ENCODE measurements at regions not wholly inside any gene's neighbourhood (a gene's known extent, or its start where the extent isn't known, plus 50 kb on each side); places are given as distances from the start of the nearest gene placed in this dataset.
A peak's percentile ranks its signal among the peaks of the same experiment; 100 is the strongest.

DNA sequence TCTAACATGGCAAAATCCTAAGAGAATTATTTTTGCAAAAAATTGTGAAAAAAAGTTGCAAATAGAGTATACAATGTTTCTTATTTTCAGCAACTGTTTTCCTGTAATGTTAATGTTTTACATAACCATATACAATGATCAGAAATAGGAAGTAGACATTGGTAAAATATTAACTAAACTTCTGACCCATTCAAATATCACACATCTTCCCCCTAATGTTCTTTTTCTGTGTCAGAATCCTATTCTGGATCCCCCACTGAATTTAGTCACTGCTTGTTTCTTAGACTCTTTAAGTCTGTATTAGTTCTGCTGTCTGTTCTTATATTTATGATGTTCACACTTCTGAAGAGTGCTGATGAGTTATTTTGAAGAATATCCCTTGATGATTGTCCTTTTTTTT lies 62.0 kb downstream of the HFE start:
- H3K4me3 ChIP-seq (ENCODE audit: low read length in 3 of 3), result no peak overlapping the region
- H3K9me3 ChIP-seq (ENCODE audit: control insufficient read depth in 3 of 3, low read length in 3 of 3), result no peaks in the 10 kb centered on the region

GRCh38 chr6:26152226-26153101 lies 65.2 kb downstream of the HFE start:
- H3K4me1 ChIP-seq (ENCODE audit: control insufficient read depth in 3 of 3, insufficient read depth in 3 of 3, low read length in 3 of 3), result peaks cover 6 to 12% (median 11%) of the 10 kb centered on the region in 3 donors
- no peak overlapping the region for H3K4me3 ChIP-seq (ENCODE audit: low read length in 3 of 3)
- H3K27ac ChIP-seq (ENCODE audit: low read depth, low read length), result no peak overlapping the region
- peaks cover 0 to 13% (median 0%) of the 10 kb centered on the region in 3 donors for H3K27me3 ChIP-seq (ENCODE audit: control insufficient read depth in 3 of 3, insufficient read depth in 3 of 3, low read length in 3 of 3)
- H3K36me3 ChIP-seq (ENCODE audit: control insufficient read depth in 3 of 3, insufficient read depth in 3 of 3, low read length in 3 of 3), result no peaks in the 10 kb centered on the region
- no peaks in the 10 kb centered on the region for H3K9me3 ChIP-seq (ENCODE audit: control insufficient read depth in 3 of 3, low read length in 3 of 3)
- H3K9ac ChIP-seq (ENCODE audit: low read depth in 1 of 3, low read length in 3 of 3), result no peak overlapping the region

More for the DNA sequence above, 62.0 kb downstream of the HFE start:
- H3K27me3 ChIP-seq (ENCODE audit: control insufficient read depth in 3 of 3, insufficient read depth in 3 of 3, low read length in 3 of 3), result peaks cover 0 to 3% (median 0%) of the 10 kb centered on the region in 3 donors
- H3K9ac ChIP-seq (ENCODE audit: low read depth in 1 of 3, low read length in 3 of 3), result no peak overlapping the region
- no peaks in the 10 kb centered on the region for H3K4me1 ChIP-seq (ENCODE audit: control insufficient read depth in 3 of 3, insufficient read depth in 3 of 3, low read length in 3 of 3)
- H3K36me3 ChIP-seq (ENCODE audit: control insufficient read depth in 3 of 3, insufficient read depth in 3 of 3, low read length in 3 of 3), result no peaks in the 10 kb centered on the region
- H3K27ac ChIP-seq (ENCODE audit: low read depth, low read length), result no peak overlapping the region

GRCh38 chr6:26155061-26155930 lies 68.1 kb downstream of the HFE start:
- H3K27ac ChIP-seq (ENCODE audit: low read depth, low read length), result peak overlapping the region; percentile 91
- H3K4me3 ChIP-seq (ENCODE audit: low read length in 3 of 3), result peak overlapping the region; percentile 82 to 93 (median 89)
- no peaks in the 10 kb centered on the region for H3K36me3 ChIP-seq (ENCODE audit: control insufficient read depth in 3 of 3, insufficient read depth in 3 of 3, low read length in 3 of 3)
- H3K9ac ChIP-seq (ENCODE audit: low read depth in 1 of 3, low read length in 3 of 3), result peak overlapping the region; percentile 61 to 89 (median 67)
- peaks cover 11 to 21% (median 19%) of the 10 kb centered on the region in 3 donors for H3K4me1 ChIP-seq (ENCODE audit: control insufficient read depth in 3 of 3, insufficient read depth in 3 of 3, low read length in 3 of 3)
- peaks cover 0 to 22% (median 3%) of the 10 kb centered on the region in 3 donors for H3K27me3 ChIP-seq (ENCODE audit: control insufficient read depth in 3 of 3, insufficient read depth in 3 of 3, low read length in 3 of 3)
- no peaks in the 10 kb centered on the region for H3K9me3 ChIP-seq (ENCODE audit: control insufficient read depth in 3 of 3, low read length in 3 of 3)

DNA sequence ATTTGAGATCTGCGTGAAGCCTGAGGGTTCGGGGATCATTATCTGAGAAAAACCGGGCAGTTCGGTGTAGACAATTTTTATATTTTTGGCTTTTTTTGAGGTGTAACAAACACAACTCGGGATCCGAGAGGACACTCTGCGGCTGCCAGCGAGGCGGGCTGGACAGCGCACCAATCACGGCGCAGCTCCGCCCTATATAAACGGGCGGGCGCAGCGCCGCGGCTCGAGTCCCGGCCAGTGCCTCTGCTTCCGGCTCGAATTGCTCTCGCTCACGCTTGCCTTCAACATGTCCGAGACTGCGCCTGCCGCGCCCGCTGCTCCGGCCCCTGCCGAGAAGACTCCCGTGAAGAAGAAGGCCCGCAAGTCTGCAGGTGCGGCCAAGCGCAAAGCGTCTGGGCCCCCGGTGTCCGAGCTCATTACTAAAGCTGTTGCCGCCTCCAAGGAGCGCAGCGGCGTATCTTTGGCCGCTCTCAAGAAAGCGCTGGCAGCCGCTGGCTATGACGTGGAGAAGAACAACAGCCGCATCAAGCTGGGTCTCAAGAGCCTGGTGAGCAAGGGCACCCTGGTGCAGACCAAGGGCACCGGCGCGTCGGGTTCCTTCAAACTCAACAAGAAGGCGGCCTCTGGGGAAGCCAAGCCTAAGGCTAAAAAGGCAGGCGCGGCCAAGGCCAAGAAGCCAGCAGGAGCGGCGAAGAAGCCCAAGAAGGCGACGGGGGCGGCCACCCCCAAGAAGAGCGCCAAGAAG lies 69.0 kb downstream of the HFE start:
- Histone ChIP-seq H3K9ac (ENCODE audit: low read depth in 1 of 3, low read length in 3 of 3) (peak overlapping the region; percentile 81 to 93 (median 89)), H3K9me3 (ENCODE audit: control insufficient read depth in 3 of 3, low read length in 3 of 3) (no peaks in the 10 kb centered on the region), H3K27me3 (ENCODE audit: control insufficient read depth in 3 of 3, insufficient read depth in 3 of 3, low read length in 3 of 3) (peaks cover 0 to 22% (median 3%) of the 10 kb centered on the region in 3 donors), H3K27ac (ENCODE audit: low read depth, low read length) (peak overlapping the region; percentile 91), H3K4me1 (ENCODE audit: control insufficient read depth in 3 of 3, insufficient read depth in 3 of 3, low read length in 3 of 3) (peaks cover 11 to 21% (median 19%) of the 10 kb centered on the region in 3 donors), H3K36me3 (ENCODE audit: control insufficient read depth in 3 of 3, insufficient read depth in 3 of 3, low read length in 3 of 3) (no peaks in the 10 kb centered on the region), H3K4me3 (ENCODE audit: low read length in 3 of 3) (peak overlapping the region; percentile 82 to 93 (median 89))

GRCh38 chr6:26156850-26157250 lies 69.6 kb downstream of the HFE start:
- peak overlapping the region; percentile 82 to 93 (median 89) for H3K4me3 ChIP-seq (ENCODE audit: low read length in 3 of 3)
- H3K9ac ChIP-seq (ENCODE audit: low read depth in 1 of 3, low read length in 3 of 3), result peak overlapping the region; percentile 81 to 93 (median 89)
- H3K9me3 ChIP-seq (ENCODE audit: control insufficient read depth in 3 of 3, low read length in 3 of 3), result no peaks in the 10 kb centered on the region
- H3K36me3 ChIP-seq (ENCODE audit: control insufficient read depth in 3 of 3, insufficient read depth in 3 of 3, low read length in 3 of 3), result no peaks in the 10 kb centered on the region
- peaks cover 11 to 21% (median 19%) of the 10 kb centered on the region in 3 donors for H3K4me1 ChIP-seq (ENCODE audit: control insufficient read depth in 3 of 3, insufficient read depth in 3 of 3, low read length in 3 of 3)
- peak overlapping the region; percentile 91 for H3K27ac ChIP-seq (ENCODE audit: low read depth, low read length)
- peaks cover 0 to 22% (median 3%) of the 10 kb centered on the region in 3 donors for H3K27me3 ChIP-seq (ENCODE audit: control insufficient read depth in 3 of 3, insufficient read depth in 3 of 3, low read length in 3 of 3)

GRCh38 chr6:26157251-26158075 lies 70.2 kb downstream of the HFE start:
- Histone ChIP-seq H3K4me1 (ENCODE audit: control insufficient read depth in 3 of 3, insufficient read depth in 3 of 3, low read length in 3 of 3) (peaks cover 11 to 21% (median 19%) of the 10 kb centered on the region in 3 donors), H3K9me3 (ENCODE audit: control insufficient read depth in 3 of 3, low read length in 3 of 3) (no peaks in the 10 kb centered on the region), H3K9ac (ENCODE audit: low read depth in 1 of 3, low read length in 3 of 3) (peak overlapping the region; percentile 81 to 93 (median 89)), H3K36me3 (ENCODE audit: control insufficient read depth in 3 of 3, insufficient read depth in 3 of 3, low read length in 3 of 3) (no peaks in the 10 kb centered on the region), H3K27me3 (ENCODE audit: control insufficient read depth in 3 of 3, insufficient read depth in 3 of 3, low read length in 3 of 3) (peaks cover 0 to 22% (median 3%) of the 10 kb centered on the region in 3 donors), H3K27ac (ENCODE audit: low read depth, low read length) (peak overlapping the region; percentile 91), H3K4me3 (ENCODE audit: low read length in 3 of 3) (peak overlapping the region; percentile 85 to 93 (median 89))

- H3K36me3 ChIP-seq (ENCODE audit: control insufficient read depth in 3 of 3, insufficient read depth in 3 of 3, low read length in 3 of 3), result no peaks in the 10 kb centered on the region
- H3K4me3 ChIP-seq (ENCODE audit: low read length in 3 of 3), result peak overlapping the region; percentile 85 to 88 (median 86)
- H3K27ac ChIP-seq (ENCODE audit: low read depth, low read length), result peak overlapping the region; percentile 91
- H3K9me3 ChIP-seq (ENCODE audit: control insufficient read depth in 3 of 3, low read length in 3 of 3), result no peaks in the 10 kb centered on the region
- H3K4me1 ChIP-seq (ENCODE audit: control insufficient read depth in 3 of 3, insufficient read depth in 3 of 3, low read length in 3 of 3), result peaks cover 11 to 21% (median 19%) of the 10 kb centered on the region in 3 donors
- H3K27me3 ChIP-seq (ENCODE audit: control insufficient read depth in 3 of 3, insufficient read depth in 3 of 3, low read length in 3 of 3), result peaks cover 0 to 22% (median 3%) of the 10 kb centered on the region in 3 donors
- peak overlapping the region; percentile 64 to 78 (median 71) for H3K9ac ChIP-seq (ENCODE audit: low read depth in 1 of 3, low read length in 3 of 3)
Observed at GRCh38 chr6:26158076-26158580, 70.9 kb downstream of the HFE start.

DNA sequence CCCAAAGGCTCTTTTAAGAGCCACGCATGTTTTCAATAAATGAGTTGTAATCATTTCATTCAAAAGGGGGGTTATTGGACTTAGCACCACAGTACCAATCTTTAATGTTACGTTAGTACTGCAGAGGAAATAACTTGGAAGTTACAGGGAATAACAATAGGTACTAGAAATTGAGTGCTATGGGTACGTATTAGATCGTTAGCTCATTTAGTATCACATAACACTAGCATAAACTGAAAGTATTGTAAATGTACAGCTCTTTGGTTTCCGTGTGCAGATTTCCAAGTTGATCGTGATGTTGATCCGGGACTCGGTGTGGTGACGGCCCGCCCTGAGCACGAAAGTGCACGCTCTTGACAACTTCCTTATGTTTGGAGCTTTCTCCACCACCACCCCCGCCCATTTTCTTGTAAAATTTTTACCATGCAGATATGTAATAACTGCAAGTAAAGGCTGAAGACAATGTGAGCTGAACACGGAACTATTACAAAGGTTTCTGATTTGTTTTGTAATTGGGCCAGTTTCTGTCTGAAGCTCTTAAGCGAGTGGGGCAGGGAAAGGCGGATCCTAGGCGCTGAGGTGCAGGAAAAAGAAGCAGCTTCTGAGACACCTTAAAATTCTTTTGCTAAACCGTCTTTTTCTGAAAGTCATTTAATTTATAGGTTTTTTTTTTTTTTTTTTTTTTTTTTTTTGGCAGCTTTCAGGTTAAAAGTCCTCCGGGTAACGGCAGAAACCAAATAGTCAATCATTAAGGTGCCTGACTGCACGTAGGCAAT lies 71.5 kb downstream of the HFE start:
- H3K27ac ChIP-seq (ENCODE audit: low read depth, low read length), result peak overlapping the region; percentile 91

More for the DNA sequence above, 71.5 kb downstream of the HFE start:
- H3K4me3 ChIP-seq (ENCODE audit: low read length in 3 of 3), result peak overlapping the region; percentile 85 to 88 (median 86)
- no peaks in the 10 kb centered on the region for H3K36me3 ChIP-seq (ENCODE audit: control insufficient read depth in 3 of 3, insufficient read depth in 3 of 3, low read length in 3 of 3)
- H3K9ac ChIP-seq (ENCODE audit: low read depth in 1 of 3, low read length in 3 of 3), result peak overlapping the region; percentile 64 to 78 (median 71)
- peaks cover 11 to 21% (median 19%) of the 10 kb centered on the region in 3 donors for H3K4me1 ChIP-seq (ENCODE audit: control insufficient read depth in 3 of 3, insufficient read depth in 3 of 3, low read length in 3 of 3)
- peaks cover 0 to 21% (median 3%) of the 10 kb centered on the region in 3 donors for H3K27me3 ChIP-seq (ENCODE audit: control insufficient read depth in 3 of 3, insufficient read depth in 3 of 3, low read length in 3 of 3)
- no peaks in the 10 kb centered on the region for H3K9me3 ChIP-seq (ENCODE audit: control insufficient read depth in 3 of 3, low read length in 3 of 3)
